PC-3 (cell line): ENCODE measurements at regions not wholly inside any gene's neighbourhood (a gene's known extent, or its start where the extent isn't known, plus 50 kb on each side); places are given as distances from the start of the nearest gene placed in this dataset.

Experiments
- EZH2 ChIP-seq: fragments of 300-600 bp; sonication (generic); IDR thresholded peaks from one replicate; pipeline ENCODE4 v1.6.1; 2017; ENCODE audit warnings: antibody characterized with exemption, mild to moderate bottlenecking, low read length; ENCODE audit not compliant: unreplicated experiment
- EZH2phosphoT487 ChIP-seq: fragments of 300-600 bp; sonication (generic); IDR thresholded peaks from 2 replicates; pipeline ENCODE4 v1.6.1; 2018; ENCODE audit warnings: mild to moderate bottlenecking, antibody characterized with exemption, low read length, borderline replicate concordance
- TF ChIP-seq, protein P1 (sequence below): fragments of 300-600 bp; sonication (generic); conservative IDR thresholded peaks from 2 replicates; pipeline ENCODE4 v1.5.1; 2017; ENCODE audit warnings: antibody characterized with exemption, low read depth, mild to moderate bottlenecking, low read length

DNA sequence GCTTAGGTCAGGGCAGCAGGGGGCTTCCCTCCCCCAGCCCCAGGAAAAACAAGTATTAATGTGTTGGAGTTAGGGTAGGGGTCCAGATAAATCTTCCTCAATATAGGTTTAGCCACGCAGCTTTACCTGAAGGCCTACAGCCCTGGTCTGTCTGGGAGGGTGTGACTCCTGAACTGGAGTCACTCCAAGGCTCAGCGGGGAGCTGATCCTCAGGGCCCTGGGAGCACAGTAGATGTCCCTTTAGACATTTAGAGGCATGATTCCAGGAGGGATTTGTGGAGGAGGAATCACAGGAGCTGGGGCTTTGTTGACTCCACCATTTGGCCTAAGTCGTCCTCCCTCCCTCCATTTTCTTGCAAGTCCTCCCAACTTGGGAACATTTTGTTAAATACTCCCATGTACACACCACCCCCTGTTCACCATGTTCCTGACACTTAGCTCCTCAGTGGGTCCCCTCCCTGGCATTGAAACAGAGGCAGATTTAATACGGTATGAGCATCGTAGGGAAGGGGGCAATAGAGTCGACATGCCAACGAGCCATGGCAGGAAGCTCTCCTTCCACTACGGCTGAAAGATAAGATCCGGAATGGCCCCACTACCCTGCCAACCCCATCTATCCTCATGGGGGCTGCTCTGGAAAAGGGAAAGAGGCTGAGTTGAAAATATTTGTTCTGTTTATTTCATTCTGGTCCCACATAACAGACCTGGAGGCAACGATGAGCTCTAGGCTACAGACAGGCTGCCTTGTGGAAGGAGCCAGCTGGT is 69.0 kb upstream of the LARS2 start:
- TF ChIP-seq, protein P1, sequence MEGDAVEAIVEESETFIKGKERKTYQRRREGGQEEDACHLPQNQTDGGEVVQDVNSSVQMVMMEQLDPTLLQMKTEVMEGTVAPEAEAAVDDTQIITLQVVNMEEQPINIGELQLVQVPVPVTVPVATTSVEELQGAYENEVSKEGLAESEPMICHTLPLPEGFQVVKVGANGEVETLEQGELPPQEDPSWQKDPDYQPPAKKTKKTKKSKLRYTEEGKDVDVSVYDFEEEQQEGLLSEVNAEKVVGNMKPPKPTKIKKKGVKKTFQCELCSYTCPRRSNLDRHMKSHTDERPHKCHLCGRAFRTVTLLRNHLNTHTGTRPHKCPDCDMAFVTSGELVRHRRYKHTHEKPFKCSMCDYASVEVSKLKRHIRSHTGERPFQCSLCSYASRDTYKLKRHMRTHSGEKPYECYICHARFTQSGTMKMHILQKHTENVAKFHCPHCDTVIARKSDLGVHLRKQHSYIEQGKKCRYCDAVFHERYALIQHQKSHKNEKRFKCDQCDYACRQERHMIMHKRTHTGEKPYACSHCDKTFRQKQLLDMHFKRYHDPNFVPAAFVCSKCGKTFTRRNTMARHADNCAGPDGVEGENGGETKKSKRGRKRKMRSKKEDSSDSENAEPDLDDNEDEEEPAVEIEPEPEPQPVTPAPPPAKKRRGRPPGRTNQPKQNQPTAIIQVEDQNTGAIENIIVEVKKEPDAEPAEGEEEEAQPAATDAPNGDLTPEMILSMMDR: no peak
- TF ChIP-seq EZH2: no peak
- no peak for TF ChIP-seq EZH2phosphoT487
